ENCODE measurements at regions not wholly inside any gene's neighbourhood (a gene's known extent, or its start where the extent isn't known, plus 50 kb on each side); places are given as distances from the start of the nearest gene placed in this dataset.
A peak's percentile ranks its signal among the peaks of the same experiment; 100 is the strongest.

DNA sequence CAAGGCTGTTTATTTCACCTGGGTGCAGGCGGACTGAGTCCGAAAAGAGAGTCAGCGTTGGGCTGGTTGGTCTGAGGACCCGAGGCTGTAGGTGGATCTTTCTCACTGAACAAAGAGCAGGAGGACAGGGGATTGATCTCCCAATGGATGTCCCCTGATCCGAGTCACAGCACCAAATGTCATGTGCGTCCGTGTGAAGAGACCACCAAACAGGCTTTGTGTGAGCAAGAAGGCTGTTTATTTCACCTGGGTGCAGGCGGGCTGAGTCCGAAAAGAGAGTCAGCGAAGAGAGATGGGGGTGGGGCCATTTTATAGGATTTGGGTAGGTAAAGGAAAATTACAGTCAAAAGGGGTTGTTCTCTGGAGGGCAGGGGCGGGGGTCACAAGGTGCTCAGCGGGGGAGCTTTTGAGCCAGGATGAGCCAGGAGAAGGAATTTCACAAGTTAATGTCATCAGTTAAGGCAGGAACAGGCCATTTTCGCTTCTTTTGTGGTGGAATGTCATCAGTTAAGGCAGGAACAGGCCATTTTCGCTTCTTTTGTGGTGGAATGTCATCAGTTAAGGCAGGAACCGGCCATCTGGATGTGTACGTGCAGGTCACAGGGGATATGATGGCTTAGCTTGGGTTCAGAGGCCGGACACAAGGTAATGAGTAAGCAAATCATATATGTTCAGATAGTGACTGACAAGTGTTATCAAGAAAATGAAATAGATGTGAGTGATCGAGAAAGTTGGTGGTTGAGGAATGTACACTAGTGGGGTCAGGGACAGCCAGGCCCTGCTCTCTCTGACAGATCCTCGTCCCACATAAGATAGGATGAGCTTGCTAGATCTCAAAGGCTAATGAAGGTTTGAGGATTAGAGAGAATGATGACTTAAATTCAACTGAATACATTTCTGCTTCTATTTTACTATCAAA lies 760.0 kb downstream of the KCNT2 start:
- DNase-seq (ENCODE audit: low read depth, low spot score): peak; percentile 57

DNA sequence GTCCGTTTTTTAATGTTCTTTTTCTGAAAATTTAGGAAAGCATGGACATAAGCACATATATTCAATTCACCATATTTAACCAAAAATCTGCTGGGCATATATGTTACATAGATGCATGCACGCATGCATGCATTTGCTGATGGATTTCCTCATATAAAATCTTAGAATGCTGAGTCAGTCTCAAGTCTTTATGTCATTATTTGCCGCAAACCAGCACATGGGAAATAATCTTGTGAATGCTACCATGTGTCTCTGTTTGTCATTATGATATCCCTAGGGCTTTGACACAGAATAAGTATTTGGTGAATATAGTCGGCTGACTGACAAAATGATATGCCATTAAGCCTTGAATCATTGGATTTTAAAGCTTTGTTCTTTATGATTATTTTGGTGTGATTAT lies 776.5 kb downstream of the KCNT2 start:
- DNase-seq (ENCODE audit: low read depth, low spot score): no peak

DNA sequence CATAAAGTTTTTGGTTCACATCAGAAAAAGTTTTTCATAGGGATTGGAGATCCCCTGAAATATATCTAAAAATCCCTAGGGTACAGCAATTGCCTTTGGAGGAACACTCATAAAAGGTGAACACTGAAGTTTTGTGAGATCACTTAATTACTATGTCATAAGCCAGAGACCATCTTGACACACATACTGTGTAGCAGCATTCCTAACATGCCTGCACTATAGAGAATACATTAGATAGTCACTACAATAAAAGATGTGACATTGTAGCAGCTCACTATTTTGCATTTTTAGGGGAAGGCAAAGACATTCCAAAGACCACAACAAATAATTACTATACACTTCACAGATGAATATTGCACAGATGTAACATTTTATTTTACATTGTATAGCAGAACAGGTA lies 779.9 kb downstream of the KCNT2 start:
- DNase-seq (ENCODE audit: low read depth, low spot score): no peak

DNA sequence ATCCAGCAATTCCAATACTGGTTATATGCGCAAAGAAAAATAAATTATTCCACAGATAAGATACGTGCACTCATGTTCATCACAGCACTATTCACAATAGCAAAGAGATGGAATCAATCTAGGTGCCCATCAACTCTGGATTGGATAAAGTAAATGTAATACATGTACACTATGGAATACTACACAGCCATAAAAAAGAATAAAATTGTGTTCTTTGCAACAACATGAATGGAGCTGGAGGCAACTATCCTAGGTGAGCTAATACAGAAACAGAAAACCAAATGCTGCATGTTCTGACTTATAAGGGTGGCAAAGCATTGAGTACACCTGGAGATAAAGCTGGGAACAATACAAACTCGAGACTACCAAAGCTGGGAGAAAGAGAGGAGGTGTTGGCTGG lies 787.3 kb downstream of the KCNT2 start:
- no peak for DNase-seq (ENCODE audit: low read depth, low spot score)

DNA sequence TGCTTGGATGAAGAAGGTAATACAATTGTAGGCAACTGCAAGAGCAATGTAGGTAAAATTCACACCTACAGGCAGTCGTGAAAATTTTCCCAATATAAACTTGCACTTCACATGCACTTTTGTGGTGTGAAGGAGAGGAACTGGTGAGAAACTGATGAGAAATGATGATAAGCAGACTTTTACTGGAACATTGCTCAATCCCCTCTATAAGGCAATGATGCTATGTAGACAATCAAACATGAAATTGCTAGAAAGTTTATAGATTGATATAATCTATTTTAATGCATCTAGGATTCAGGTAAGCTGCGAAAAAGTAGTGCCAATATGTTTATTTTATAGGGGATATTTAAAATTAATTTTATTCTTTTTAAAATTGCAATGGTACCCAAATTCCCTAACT lies 802.2 kb downstream of the KCNT2 start:
- DNase-seq (ENCODE audit: low read depth, low spot score): no peak

DNA sequence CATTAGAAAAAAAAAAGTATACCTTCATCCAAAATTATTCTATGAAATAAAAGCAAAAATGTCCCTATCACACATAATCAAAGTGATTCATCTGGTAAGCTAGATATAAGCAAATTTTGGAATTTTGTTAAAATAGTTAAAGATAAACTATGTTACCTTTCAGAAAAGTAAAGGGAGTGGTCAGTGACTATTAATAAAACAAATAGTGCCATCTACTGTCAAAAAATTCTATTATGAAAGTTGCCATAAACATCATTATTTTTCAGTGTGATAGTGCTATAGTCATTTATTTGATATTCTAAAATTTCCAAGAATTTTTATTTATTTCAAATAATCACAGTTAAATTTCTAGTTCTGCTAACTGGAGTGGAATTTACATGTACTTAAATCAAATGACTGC lies 803.7 kb downstream of the KCNT2 start:
- no peak for DNase-seq (ENCODE audit: low read depth, low spot score)

DNA sequence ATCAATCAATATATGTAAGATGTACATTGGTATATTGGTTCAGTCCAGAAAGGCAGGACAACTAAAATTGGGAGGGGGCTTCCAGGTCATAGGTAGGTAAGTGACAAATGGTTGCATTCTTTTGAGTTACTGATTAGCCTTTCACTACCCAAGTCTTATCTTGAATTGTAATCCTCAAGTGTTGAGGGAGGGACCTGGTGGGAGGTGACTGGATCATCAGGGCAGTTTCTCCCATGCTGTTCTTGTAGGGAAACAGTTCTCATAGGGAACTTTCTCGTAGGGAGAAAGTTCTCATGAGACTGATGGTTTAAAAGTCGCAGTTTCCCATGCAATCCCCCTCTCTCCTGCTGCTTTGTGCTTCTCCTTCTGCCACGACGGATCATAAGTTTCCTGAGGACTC lies 809.2 kb downstream of the KCNT2 start:
- no peak for DNase-seq (ENCODE audit: low read depth, low spot score)

DNA sequence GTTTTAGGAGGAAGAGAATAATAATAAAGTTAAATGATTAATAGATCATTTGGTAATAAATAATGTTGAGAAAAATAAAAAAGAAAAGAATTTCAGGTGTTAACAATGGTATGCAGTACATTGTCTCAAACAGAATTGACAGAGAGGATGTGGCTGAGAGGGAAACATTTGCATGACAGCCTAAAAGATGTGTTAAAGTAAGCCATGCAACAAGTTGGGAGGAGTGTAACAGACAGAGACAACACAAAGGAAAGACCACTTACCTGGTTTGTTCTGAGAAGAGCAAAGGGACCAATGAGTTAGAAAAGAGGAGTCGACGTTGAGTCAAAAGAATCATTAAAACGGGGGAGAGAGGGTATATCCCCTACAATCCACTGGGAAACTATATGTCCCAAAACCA lies 814.0 kb downstream of the KCNT2 start:
- DNase-seq (ENCODE audit: low read depth, low spot score): peak; percentile 30

DNA sequence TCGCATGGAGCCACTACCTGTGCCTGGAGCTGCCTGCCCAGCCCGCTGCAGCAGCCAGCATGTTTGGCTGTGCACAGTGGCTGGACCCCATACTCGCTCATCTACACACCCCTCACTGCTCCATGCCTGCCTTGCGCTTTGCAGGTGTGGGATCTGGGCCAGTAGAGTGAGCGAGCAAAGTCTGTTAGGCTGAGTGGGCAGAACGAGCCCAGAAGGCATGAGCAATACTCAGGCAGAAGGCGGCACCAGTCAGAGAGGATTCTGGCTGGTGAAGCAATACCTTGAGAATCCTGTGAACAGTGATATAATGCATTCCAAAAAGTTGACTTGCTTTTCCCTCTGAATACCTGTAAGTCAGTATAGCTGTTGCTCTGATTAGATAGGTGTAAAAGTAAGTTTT lies 816.4 kb downstream of the KCNT2 start:
- no peak for DNase-seq (ENCODE audit: low read depth, low spot score)

DNA sequence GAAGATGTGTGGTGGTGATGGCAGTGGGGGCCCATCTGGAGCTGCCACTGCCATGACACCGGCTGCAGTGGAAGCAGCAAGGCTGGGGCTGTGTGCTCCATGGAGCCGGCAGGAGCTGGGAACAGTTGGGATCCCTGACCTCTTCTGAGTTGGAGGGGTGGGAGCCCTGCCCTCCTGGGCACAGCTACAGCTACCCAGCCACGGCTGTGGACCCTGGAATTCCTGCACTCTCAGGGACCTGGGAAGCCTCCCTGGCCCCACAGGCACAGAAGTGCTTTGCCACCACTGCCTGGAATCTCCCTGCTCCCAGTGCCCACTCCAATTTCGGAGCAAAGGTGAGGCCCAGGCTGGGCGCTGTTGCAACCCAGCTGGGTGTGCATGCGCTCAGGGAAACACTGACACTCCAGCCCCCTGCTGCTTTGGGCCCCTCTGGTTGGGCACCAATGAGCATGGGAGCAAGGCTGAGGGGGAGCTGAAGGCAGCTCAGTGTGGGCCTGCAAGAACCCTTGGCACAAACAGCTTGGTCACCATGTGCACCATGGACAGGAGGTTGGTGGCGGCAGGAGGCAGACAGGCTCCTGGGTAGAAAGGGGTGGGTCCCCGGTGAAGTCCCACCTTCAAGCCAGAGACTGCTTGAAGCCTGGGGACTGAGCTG lies 817.6 kb downstream of the KCNT2 start:
- no peak for DNase-seq (ENCODE audit: low read depth, low spot score)

DNA sequence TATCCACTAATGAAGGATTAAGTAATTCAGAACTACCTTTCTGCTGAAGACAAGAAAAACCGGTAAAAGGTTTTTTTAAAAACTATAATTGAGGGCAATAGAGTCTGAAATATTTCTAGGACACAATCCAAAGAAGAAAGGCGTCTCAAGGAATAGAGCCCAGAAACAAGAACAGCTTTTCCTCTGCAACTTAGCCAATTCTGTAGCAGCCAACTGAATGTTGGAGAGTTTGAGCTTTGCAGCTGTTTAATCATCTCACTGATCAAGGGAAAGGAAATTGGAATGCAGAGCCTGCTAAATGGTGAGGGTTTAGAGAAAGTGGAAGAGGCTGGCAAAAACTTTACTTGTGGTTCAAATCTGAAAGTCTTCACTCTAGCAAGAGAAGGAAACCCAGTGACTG lies 818.9 kb downstream of the KCNT2 start:
- no peak for DNase-seq (ENCODE audit: low read depth, low spot score)

DNA sequence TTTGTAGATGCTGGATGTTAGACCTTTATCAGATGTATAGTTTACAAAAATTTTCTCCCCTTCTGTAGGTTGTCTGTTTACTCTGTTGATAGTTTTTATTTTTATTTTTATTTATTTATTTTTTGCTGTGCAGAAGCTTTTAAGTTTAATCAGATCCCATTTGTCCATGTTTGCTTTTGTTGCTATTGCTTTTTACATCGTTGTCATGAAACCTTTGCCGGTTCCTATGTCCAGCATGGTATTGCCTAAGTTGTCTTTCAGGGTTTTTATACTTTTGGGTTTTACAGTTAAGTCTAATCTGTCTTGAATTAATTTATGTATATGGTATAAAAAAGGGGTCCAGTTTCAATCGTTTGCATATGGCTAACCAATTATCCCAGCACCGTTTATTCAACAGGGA lies 819.5 kb downstream of the KCNT2 start:
- DNase-seq (ENCODE audit: low read depth, low spot score): no peak

DNA sequence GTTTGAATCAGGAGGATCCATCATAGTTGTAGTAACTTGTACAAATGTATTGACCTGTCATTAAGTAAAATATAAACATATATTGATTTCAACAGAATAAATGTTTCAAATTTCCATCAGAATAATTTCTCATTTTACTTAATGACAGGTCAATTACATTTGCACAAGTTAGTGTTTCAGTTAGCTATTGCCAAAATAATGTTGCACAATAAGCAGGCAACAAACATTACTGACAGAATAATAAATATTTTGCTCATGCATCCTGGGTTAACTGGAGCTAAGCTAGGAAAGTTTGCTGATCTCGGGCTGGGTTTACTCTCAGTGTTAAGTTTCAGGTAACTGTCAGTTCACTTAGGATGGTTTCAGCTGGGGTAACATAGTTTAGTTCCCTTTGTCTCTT lies 822.4 kb downstream of the KCNT2 start:
- DNase-seq (ENCODE audit: low read depth, low spot score): no peak

DNA sequence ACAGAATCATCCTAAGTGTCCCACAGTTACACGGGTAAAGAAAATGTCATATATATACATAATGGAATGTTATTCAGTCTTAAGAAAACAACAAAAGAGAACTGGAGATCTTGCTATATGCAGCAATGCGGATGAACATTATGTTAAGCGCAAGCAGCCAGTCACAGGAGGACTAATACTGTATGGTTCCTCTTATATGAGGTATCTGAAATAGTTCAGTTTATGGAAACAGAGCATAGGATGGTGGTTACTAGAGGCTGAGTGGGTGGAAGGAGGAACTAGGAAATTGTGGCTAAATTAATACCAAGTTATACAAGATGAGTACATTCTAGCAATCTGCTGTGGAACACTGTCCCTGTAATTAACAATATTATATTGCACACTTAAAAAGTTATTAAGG lies 834.3 kb downstream of the KCNT2 start:
- no peak for DNase-seq (ENCODE audit: low read depth, low spot score)

DNA sequence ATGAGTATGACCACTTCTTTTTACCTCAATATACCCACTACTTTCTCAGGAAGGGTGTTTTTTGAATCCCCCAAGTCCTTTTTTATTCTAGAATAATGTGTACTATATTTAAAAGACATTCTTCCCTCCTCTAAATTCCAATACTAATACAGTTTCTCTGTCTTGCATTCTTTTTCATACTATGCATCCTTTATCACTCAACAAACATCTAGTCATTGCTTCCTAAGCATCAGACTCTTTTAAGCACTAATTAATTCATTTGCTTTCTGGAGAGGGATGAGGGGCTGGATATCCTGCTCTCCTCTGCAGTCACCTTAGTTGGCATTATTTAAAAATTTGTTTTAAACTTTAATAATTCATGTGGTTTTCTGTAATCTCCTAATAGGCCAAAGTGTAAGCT lies 838.8 kb downstream of the KCNT2 start:
- DNase-seq (ENCODE audit: low read depth, low spot score): no peak

DNA sequence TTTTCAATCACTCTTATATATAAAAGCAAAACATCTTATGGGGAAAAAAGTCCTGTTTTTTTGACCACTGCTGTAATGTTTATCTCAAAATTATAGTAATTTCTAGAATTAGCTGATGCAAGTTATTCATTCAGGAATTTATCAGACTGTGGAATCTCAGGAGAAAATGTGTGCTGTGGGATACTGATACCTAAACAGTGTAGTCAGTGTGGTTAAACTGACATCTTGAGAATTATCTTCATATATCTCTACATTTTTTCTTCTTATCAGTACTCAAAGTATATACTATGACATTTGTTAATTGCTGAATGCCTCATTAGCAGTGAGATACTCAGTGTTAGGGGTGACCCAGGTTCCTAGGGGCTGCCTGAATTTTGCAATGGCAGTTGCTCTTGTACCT lies 839.3 kb downstream of the KCNT2 start:
- DNase-seq (ENCODE audit: low read depth, low spot score): no peak

DNA sequence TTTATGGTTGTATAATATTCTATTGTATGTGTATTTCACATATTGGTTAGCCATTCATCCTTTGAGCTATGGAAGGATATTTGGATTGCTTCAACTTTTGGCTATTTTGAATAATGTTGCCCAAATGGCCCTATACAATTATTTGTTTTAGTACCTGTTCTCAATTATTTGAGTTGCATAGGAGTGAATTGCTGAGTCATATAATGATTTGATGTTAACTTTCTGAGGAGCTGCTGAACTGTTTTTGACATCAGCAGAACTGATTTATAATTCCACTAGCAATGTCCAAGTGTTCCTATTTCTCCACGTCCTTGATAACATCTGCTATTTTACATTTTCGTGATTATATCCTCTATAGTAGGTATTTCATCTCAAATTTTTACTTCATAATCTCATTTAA lies 839.9 kb downstream of the KCNT2 start:
- no peak for DNase-seq (ENCODE audit: low read depth, low spot score)

DNA sequence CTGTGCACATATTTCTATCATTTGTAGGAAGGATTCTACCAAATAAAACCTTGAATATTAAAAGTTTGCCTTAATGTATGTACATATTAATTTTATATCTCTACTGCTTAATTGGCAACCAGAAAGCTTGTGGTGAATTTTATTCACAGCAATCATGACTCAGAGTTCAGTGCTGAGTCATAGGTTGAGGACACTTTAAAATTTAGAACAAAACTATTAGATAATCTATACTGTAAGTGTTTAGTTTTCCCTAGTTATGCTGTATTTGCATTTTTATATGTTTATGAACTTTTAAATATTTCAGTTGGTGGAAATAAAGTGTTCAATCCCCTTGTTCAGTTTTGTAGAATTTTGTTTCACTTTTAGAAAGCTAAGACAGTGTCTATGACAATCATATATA lies 841.5 kb downstream of the KCNT2 start:
- DNase-seq (ENCODE audit: low read depth, low spot score): no peak

DNA sequence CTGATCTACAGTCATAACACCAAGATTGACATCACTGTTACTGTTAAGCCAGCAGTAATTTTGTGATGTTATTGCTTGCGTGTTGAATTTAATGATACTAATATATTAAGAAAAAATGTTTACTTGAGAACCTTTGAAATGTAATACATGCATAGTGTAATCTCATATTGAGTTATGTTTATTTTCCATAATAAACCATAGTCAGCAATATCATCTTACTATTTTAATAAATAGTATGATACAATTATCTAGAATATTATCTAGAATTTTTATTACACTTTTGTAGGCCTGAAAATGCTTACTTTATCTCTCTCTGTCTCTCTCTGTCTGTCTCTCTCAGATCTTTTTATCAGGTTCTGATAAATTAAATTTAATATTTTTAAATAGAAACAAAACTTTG lies 843.1 kb downstream of the KCNT2 start:
- DNase-seq (ENCODE audit: low read depth, low spot score): no peak

DNA sequence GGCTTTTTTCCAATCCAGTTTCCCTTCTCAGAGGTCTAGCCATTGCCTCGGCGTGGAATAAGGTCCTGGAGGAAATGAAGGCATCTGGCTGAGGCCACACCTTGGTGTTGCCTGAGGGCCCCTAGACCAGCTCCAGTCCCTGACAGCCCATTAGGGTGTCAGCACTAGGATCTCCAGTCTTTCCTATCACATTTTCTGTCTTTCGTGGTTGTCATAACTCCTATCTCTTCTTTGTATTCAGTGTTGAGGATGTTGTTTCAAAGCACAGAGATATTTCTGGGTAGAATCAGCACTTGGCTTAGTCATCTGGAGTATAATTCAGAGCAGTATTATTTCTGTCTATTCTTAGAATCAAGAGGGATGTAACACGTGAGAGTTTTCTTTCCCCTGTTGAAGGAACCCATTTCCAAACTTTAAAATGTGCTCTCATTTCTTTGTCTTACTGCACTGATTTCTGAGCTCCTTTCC lies 844.3 kb downstream of the KCNT2 start:
- DNase-seq (ENCODE audit: low read depth, low spot score): no peak

DNA sequence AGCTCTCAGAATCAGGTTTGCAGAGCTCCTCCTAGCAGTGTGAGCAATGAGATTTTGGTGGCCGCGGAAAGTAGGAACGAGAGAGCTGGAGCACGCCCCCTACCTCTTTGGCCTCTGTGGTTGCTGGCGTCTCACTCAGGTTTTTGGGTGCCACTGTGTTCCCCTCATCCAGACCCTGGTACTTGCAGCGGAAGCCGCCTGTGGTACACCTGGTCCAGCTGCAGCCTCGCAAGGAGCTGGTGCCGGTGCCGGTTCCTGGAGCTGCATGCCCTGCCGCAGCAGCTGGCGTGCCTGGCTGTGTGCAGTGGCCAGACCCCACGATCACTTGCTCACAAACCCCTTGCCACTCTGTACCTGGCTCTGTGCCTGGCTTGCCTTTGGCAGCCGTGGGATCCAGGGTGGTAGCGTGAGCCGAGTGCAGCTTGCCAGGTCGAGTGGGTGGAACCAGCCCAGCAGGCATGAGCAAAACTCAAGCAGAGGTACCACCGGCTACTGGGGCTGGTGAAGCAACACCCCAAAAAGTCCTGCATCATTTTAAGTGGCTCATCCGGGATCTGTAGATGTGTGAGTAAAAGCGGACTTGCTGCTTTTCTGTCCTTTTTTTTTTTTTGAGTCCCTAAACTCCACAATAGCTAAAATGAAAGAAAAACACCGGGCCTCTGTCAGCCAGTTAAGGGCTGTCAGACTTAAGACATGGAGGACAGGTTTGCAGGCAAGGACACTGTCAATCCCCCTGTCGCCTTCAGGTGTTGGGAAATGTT lies 844.9 kb downstream of the KCNT2 start:
- no peak for DNase-seq (ENCODE audit: low read depth, low spot score)

DNA sequence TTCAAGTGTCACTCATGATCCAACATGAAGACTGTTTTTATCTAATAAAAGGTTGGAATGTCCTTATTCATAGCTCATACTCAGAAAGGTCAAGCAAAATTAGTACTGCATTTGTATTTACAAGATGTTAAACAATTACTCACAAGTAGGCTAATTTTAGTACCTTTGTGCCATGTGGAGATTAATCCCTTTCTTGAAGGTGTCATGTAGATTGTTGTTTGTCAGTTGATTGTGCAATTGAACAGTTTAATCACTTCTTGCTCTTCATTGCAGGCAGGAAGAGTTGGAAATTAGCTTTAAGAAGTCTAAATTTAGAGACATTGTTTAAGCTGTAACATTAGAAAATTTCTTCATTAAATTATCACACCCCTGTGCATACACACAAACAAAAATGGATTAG lies 847.1 kb downstream of the KCNT2 start:
- DNase-seq (ENCODE audit: low read depth, low spot score): no peak
